GM06990 (cell line): ENCODE measurements at regions not wholly inside any gene's neighbourhood (a gene's known extent, or its start where the extent isn't known, plus 50 kb on each side); places are given as distances from the start of the nearest gene placed in this dataset.

ENCODE experiments used
- DNase-seq: peaks from one replicate; pipeline ENCODE4 v3.0.0-alpha.2; 2011; ENCODE audit not compliant: insufficient read length; ENCODE audit errors: extremely low read depth
- H3K27me3 ChIP-seq: replicated peaks from 2 replicates; pipeline ENCODE4 v1.6.0; 2011; ENCODE audit warnings: low read length; ENCODE audit not compliant: control insufficient read depth, insufficient read depth
- H3K36me3 ChIP-seq: 2 replicates; pipeline ENCODE4 v1.5.1; 2011; ENCODE audit warnings: low read length; ENCODE audit not compliant: control insufficient read depth, insufficient read depth
- H3K4me3 ChIP-seq: replicated peaks from 2 replicates; pipeline ENCODE4 v1.5.1; 2011; ENCODE audit warnings: low read depth, mild to moderate bottlenecking, control low read depth, low read length
- CTCF ChIP-seq: IDR thresholded peaks from 2 replicates; pipeline ENCODE4 v1.5.1; 2011; ENCODE audit warnings: low read length, control low read depth, mild to moderate bottlenecking, inconsistent platforms; ENCODE audit not compliant: insufficient read depth, poor library complexity, severe bottlenecking

- peaks cover 2% of the 10 kb centered on the region; the same call in 1 of the 2 replicates for H3K27me3 ChIP-seq
- H3K36me3 ChIP-seq, result no peaks in the 10 kb centered on the region
- DNase-seq, result no peak
- H3K4me3 ChIP-seq, result no peak overlapping the region
- no peak for TF ChIP-seq CTCF
These were observed 111.3 kb downstream of the TMEM174 start for GRCh38 chr5:73284220-73284795.

GRCh38 chr5:73282923-73283322 lies 109.9 kb downstream of the TMEM174 start:
- Histone ChIP-seq H3K4me3 (no peak overlapping the region), H3K27me3 (peaks cover 2% of the 10 kb centered on the region; the same call in 1 of the 2 replicates), H3K36me3 (no peaks in the 10 kb centered on the region)
- no peak for TF ChIP-seq CTCF
- DNase-seq, result no peak

GRCh38 chr5:73282383-73282782 lies 109.4 kb downstream of the TMEM174 start:
- H3K4me3 ChIP-seq, result no peak overlapping the region
- no peak for DNase-seq
- no peak for TF ChIP-seq CTCF
- no peaks in the 10 kb centered on the region for H3K36me3 ChIP-seq
- H3K27me3 ChIP-seq, result peaks cover 2% of the 10 kb centered on the region; the same call in 1 of the 2 replicates

DNA sequence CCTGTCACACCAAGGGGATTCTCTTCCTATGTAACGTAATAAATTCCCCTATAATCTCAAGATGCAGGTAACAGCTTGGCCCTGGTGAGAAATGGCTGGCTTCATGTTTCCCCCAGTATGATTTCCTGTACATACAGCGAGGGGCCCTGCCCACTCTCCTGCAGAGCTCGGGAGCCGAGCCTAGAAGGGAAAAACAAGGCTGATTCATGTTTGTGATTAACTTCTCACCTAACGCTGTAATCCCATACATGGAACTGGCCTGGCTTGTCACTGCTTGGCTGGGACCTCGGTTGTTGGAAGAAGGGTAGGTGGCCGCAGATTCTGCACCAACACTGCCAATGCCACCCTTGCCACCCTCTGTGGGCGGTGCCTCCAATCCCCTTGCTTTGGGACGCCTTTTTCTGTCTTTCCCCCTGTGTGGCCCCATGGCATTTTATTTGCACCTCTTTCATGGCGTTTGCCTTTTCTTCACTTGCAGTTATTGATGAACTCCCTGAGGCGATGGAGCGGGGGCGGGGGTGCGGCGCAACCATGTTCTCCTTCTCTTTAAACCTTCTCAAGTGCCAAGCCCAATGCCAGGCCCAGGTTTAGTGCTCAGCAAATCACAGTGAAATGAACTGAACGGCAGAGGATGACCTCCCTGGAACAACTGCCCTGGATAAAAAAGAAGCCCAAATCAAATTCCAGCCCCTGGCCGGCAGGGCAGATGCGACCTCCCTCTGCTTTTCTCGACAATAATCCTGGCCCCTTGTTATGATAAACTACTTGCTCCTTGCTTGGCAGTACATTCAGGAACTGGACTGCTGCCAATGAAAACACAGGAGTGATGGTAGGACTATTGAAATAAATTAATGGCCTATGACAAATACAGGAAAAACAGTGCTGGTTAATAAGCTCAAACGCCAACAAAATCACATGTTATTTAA lies 108.1 kb downstream of the TMEM174 start:
- no peak for TF ChIP-seq CTCF
- DNase-seq, result no peak
- peaks cover 2% of the 10 kb centered on the region; the same call in 1 of the 2 replicates for H3K27me3 ChIP-seq
- H3K4me3 ChIP-seq, result no peak overlapping the region
- H3K36me3 ChIP-seq, result no peaks in the 10 kb centered on the region

DNA sequence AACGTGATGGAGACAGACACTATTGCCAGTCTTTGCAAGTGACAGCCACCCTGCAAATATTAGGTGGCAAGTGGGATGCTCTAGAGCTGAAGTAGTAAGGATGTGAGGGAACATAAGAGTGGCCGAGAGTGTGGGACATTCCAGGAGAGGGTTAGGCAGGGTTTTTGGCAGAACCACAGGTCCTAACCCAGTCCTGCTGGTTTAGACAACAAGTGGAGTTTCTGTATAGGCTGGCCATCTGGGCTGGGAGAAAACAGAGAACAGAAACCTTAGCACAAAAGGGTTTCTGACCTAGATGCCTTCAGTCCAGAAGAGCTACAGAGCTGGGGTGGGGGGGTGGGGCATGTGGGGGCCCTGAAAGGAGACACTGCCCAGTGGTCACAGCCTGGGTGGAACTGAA lies 107.4 kb downstream of the TMEM174 start:
- peaks cover 2% of the 10 kb centered on the region; the same call in 1 of the 2 replicates for H3K27me3 ChIP-seq
- DNase-seq, result no peak
- TF ChIP-seq CTCF, result no peak
- no peaks in the 10 kb centered on the region for H3K36me3 ChIP-seq
- H3K4me3 ChIP-seq, result no peak overlapping the region
